Karpas-422 (cell line): ENCODE measurements at regions not wholly inside any gene's neighbourhood (a gene's known extent, or its start where the extent isn't known, plus 50 kb on each side); places are given as distances from the start of the nearest gene placed in this dataset.

Source experiments
- DNase-seq: peaks from one replicate; pipeline ENCODE4 v3.0.0-alpha.2; 2015
- H2AFZ ChIP-seq: fragments of 200-600 bp; sonication (generic); 2 replicates; pipeline ENCODE4 v1.6.1; 2014; ENCODE audit warnings: antibody characterized with exemption, low read length, mixed read lengths
- H3K27ac ChIP-seq: fragments of 200-600 bp; sonication (generic); 2 replicates; pipeline ENCODE4 v1.5.1; 2014; ENCODE audit warnings: mild to moderate bottlenecking, low read length, moderate library complexity
- H3K27me3 ChIP-seq: fragments of 200-600 bp; sonication (generic); 2 replicates; pipeline ENCODE4 v1.6.1; 2014; ENCODE audit warnings: low read length, mixed read lengths
- H3K36me3 ChIP-seq: fragments of 200-600 bp; sonication (generic); 2 replicates; pipeline ENCODE4 v1.6.1; 2014; ENCODE audit warnings: low read length, mixed read lengths; ENCODE audit not compliant: insufficient read depth
- H3K4me1 ChIP-seq: fragments of 200-600 bp; sonication (generic); 2 replicates; pipeline ENCODE4 v1.6.1; 2014; ENCODE audit warnings: mild to moderate bottlenecking, low read length, mixed read lengths
- H3K4me2 ChIP-seq: fragments of 200-600 bp; sonication (generic); 2 replicates; pipeline ENCODE4 v1.6.1; 2014; ENCODE audit warnings: low read length, low read depth, mild to moderate bottlenecking; ENCODE audit not compliant: poor library complexity, severe bottlenecking
- H3K4me3 ChIP-seq: fragments of 200-600 bp; sonication (generic); 2 replicates; pipeline ENCODE4 v1.5.1; 2014; ENCODE audit warnings: mild to moderate bottlenecking, antibody characterized with exemption, low read length, mixed read lengths
- H3K79me2 ChIP-seq: fragments of 200-600 bp; sonication (generic); 2 replicates; pipeline ENCODE4 v1.6.1; 2014; ENCODE audit warnings: mild to moderate bottlenecking, low read length, mixed read lengths
- H3K9ac ChIP-seq: fragments of 200-600 bp; sonication (generic); 2 replicates; pipeline ENCODE4 v1.6.0; 2014; ENCODE audit warnings: low read length
- H3K9me2 ChIP-seq: fragments of 200-600 bp; sonication (generic), shearing (Covaris generic); replicated peaks from 2 replicates; pipeline ENCODE4 v1.6.0; 2014; ENCODE audit warnings: mild to moderate bottlenecking, low read length, moderate library complexity; ENCODE audit not compliant: insufficient read depth
- H3K9me3 ChIP-seq: fragments of 300-700, 200-600 bp; sonication (generic); 2 replicates; pipeline ENCODE4 v1.6.1; 2014; ENCODE audit warnings: low read length, mixed read lengths
- H4K20me1 ChIP-seq: fragments of 200-600 bp; sonication (generic); 2 replicates; pipeline ENCODE4 v1.6.1; 2014; ENCODE audit warnings: mild to moderate bottlenecking, antibody characterized with exemption, low read length, low read depth; ENCODE audit not compliant: insufficient read depth

GRCh38 chr9:126556560-126557250 lies 57.0 kb upstream of the LMX1B start:
- no peak for DNase-seq
- Histone ChIP-seq H3K27ac (no peak overlapping the region), H3K9me3 (no peaks in the 10 kb centered on the region), H3K9ac (no peak overlapping the region), H3K27me3 (no peaks in the 10 kb centered on the region), H3K36me3 (no peaks in the 10 kb centered on the region), H3K79me2 (no peaks in the 10 kb centered on the region), H2AFZ (no peak overlapping the region), H3K9me2 (no peaks in the 10 kb centered on the region), H3K4me2 (no peak overlapping the region), H3K4me1 (peaks cover 7% of the 10 kb centered on the region), H4K20me1 (0 out of 2 replicates have a peak, but pooled peaks cover 8% of the 10 kb centered on the region), H3K4me3 (no peak overlapping the region)

GRCh38 chr9:126558051-126558665 lies 55.6 kb upstream of the LMX1B start:
- Histone ChIP-seq H3K27ac (no peak overlapping the region), H3K9me2 (no peaks in the 10 kb centered on the region), H3K9ac (no peak overlapping the region), H2AFZ (no peak overlapping the region), H3K79me2 (no peaks in the 10 kb centered on the region), H4K20me1 (0 out of 2 replicates have a peak, but pooled peaks cover 8% of the 10 kb centered on the region), H3K9me3 (no peaks in the 10 kb centered on the region), H3K4me3 (no peak overlapping the region), H3K4me1 (peaks cover 7% of the 10 kb centered on the region), H3K27me3 (no peaks in the 10 kb centered on the region), H3K36me3 (no peaks in the 10 kb centered on the region), H3K4me2 (no peak overlapping the region)
- DNase-seq: peak; percentile 88

GRCh38 chr9:126559296-126559695 lies 54.4 kb upstream of the LMX1B start:
- Histone ChIP-seq H3K9ac (no peak overlapping the region), H3K36me3 (no peaks in the 10 kb centered on the region)

GRCh38 chr9:126561582-126561981 lies 52.1 kb upstream of the LMX1B start:
- H3K9me2 ChIP-seq: no peaks in the 10 kb centered on the region
- no peak overlapping the region for H2AFZ ChIP-seq
- peaks cover 7% of the 10 kb centered on the region for H3K4me1 ChIP-seq
- H3K4me3 ChIP-seq: no peak overlapping the region
- 0 out of 2 replicates have a peak, but pooled peaks cover 8% of the 10 kb centered on the region for H4K20me1 ChIP-seq
- no peak overlapping the region for H3K9ac ChIP-seq
- H3K4me2 ChIP-seq: no peak overlapping the region
- no peaks in the 10 kb centered on the region for H3K36me3 ChIP-seq
- no peak overlapping the region for H3K27ac ChIP-seq
- DNase-seq: no peak
- no peaks in the 10 kb centered on the region for H3K79me2 ChIP-seq
- H3K9me3 ChIP-seq: no peaks in the 10 kb centered on the region
- H3K27me3 ChIP-seq: no peaks in the 10 kb centered on the region

More at GRCh38 chr9:126559296-126559695, 54.4 kb upstream of the LMX1B start:
- H3K27me3 ChIP-seq: no peaks in the 10 kb centered on the region
- H3K4me1 ChIP-seq: peaks cover 7% of the 10 kb centered on the region
- H3K4me2 ChIP-seq: no peak overlapping the region
- H2AFZ ChIP-seq: no peak overlapping the region
- H4K20me1 ChIP-seq: 0 out of 2 replicates have a peak, but pooled peaks cover 8% of the 10 kb centered on the region
- H3K79me2 ChIP-seq: no peaks in the 10 kb centered on the region
- H3K9me3 ChIP-seq: no peaks in the 10 kb centered on the region
- H3K4me3 ChIP-seq: no peak overlapping the region
- no peak for DNase-seq
- H3K27ac ChIP-seq: no peak overlapping the region
- H3K9me2 ChIP-seq: no peaks in the 10 kb centered on the region

- Histone ChIP-seq H3K9me2 (no peaks in the 10 kb centered on the region), H2AFZ (no peak overlapping the region), H3K4me2 (no peak overlapping the region), H4K20me1 (0 out of 2 replicates have a peak, but pooled peaks cover under 1% of the 10 kb centered on the region), H3K27ac (no peak overlapping the region), H3K4me1 (peaks cover 2% of the 10 kb centered on the region), H3K27me3 (no peaks in the 10 kb centered on the region), H3K36me3 (no peaks in the 10 kb centered on the region), H3K9me3 (no peaks in the 10 kb centered on the region), H3K9ac (no peak overlapping the region), H3K79me2 (no peaks in the 10 kb centered on the region), H3K4me3 (no peak overlapping the region)
- DNase-seq: no peak
Measured at GRCh38 chr9:126563556-126563955, 50.2 kb upstream of the LMX1B start.
